SK-N-SH treated with all-trans-retinoic acid at 6 μM for 48 hours (cell line): ENCODE measurements at regions not wholly inside any gene's neighbourhood (a gene's known extent, or its start where the extent isn't known, plus 50 kb on each side); places are given as distances from the start of the nearest gene placed in this dataset.

Experiments
- ATAC-seq: fragments of 200-7000 bp; cut with Tn5 transposase; 3 replicates; pipeline ENCODE4 v1.9.1; 2020; ENCODE audit warnings: mild to moderate bottlenecking, moderate library complexity
- ARNTL ChIP-seq: fragments of 450-650 bp; formaldehyde crosslinking; IDR thresholded peaks from 2 replicates; pipeline ENCODE4 v1.5.0; 2020; ENCODE audit warnings: low read depth, mild to moderate bottlenecking, moderate library complexity, borderline replicate concordance
- BACH2 ChIP-seq: fragments of 250-450 bp; sonication (Bioruptor Pico); IDR thresholded peaks from 2 replicates; pipeline ENCODE4 v1.9.0; 2021; ENCODE audit warnings: mild to moderate bottlenecking, borderline replicate concordance
- CSDC2 ChIP-seq: fragments of 250-450 bp; sonication (Bioruptor Pico); IDR thresholded peaks from 2 replicates; pipeline ENCODE4 v1.5.0; 2020; ENCODE audit warnings: mild to moderate bottlenecking, moderate library complexity
- ESRRG ChIP-seq: fragments of 250-450 bp; sonication (Bioruptor Pico); IDR thresholded peaks from 2 replicates; pipeline ENCODE4 v1.6.1; 2021; ENCODE audit warnings: mild to moderate bottlenecking
- GLIS3 ChIP-seq: fragments of 250-450 bp; sonication (Bioruptor Pico); IDR thresholded peaks from 2 replicates; pipeline ENCODE4 v1.5.0; 2020; ENCODE audit warnings: mild to moderate bottlenecking, moderate library complexity
- ISL1 ChIP-seq: fragments of 250-450 bp; sonication (Bioruptor Pico); IDR thresholded peaks from 2 replicates; pipeline ENCODE4 v2.1.2; 2022; ENCODE audit warnings: mild to moderate bottlenecking, moderate library complexity
- OSR1 ChIP-seq: fragments of 250-450 bp; sonication (Bioruptor Pico); IDR thresholded peaks from 2 replicates; pipeline ENCODE4 v1.8.0; 2022; ENCODE audit warnings: moderate library complexity, mild to moderate bottlenecking, inconsistent platforms
- PPARA ChIP-seq: fragments of 250-450 bp; sonication (Bioruptor Pico); IDR thresholded peaks from 2 replicates; pipeline ENCODE4 v1.5.0; 2020; ENCODE audit warnings: mild to moderate bottlenecking, borderline replicate concordance
- RARB ChIP-seq: fragments of 250-450 bp; sonication (Bioruptor Pico); IDR thresholded peaks from 2 replicates; pipeline ENCODE4 v1.8.0; 2021; ENCODE audit warnings: mild to moderate bottlenecking, moderate library complexity
- SNAI2 ChIP-seq: fragments of 250-450 bp; sonication (Bioruptor Pico); IDR thresholded peaks from 2 replicates; pipeline ENCODE4 v1.5.0; 2020; ENCODE audit warnings: mild to moderate bottlenecking, moderate library complexity
- TCF4 ChIP-seq: fragments of 250-450 bp; sonication (Bioruptor Pico); IDR thresholded peaks from 2 replicates; pipeline ENCODE4 v1.8.0; 2021; ENCODE audit warnings: mild to moderate bottlenecking, moderate library complexity, borderline replicate concordance
- ZC3H10 ChIP-seq: fragments of 250-450 bp; sonication (Bioruptor Pico); IDR thresholded peaks from 2 replicates; pipeline ENCODE4 v1.5.1; 2021; ENCODE audit warnings: mild to moderate bottlenecking, moderate library complexity
- ZFP3 ChIP-seq: fragments of 250-450 bp; sonication (Bioruptor Pico); IDR thresholded peaks from 2 replicates; pipeline ENCODE4 v1.5.0; 2020; ENCODE audit warnings: mild to moderate bottlenecking, moderate library complexity
- ZFP30 ChIP-seq: fragments of 450-650 bp; formaldehyde crosslinking; IDR thresholded peaks from 2 replicates; pipeline ENCODE4 v1.5.0; 2022; ENCODE audit warnings: mild to moderate bottlenecking, moderate library complexity
- ZNF565 ChIP-seq: fragments of 450-650 bp; formaldehyde crosslinking; conservative IDR thresholded peaks from 2 replicates; pipeline ENCODE4 v1.5.0; 2020; ENCODE audit warnings: low read depth, mild to moderate bottlenecking, moderate library complexity
- ZNF70 ChIP-seq: fragments of 450-650 bp; formaldehyde crosslinking; IDR thresholded peaks from 2 replicates; pipeline ENCODE4 v1.5.0; 2020; ENCODE audit warnings: mild to moderate bottlenecking, moderate library complexity
- ZNF8 ChIP-seq: fragments of 450-650 bp; formaldehyde crosslinking; IDR thresholded peaks from 2 replicates; pipeline ENCODE4 v1.5.0; 2020; ENCODE audit warnings: mild to moderate bottlenecking, moderate library complexity
- TF ChIP-seq, protein P1 (sequence below): fragments of 250-450 bp; sonication (Bioruptor Pico); IDR thresholded peaks from 2 replicates; pipeline ENCODE4 v1.8.0; 2021; ENCODE audit warnings: low read depth, mild to moderate bottlenecking, moderate library complexity, borderline replicate concordance
- TF ChIP-seq, protein P2 (sequence below): fragments of 250-450 bp; sonication (Bioruptor Pico); IDR thresholded peaks from 2 replicates; pipeline ENCODE4 v1.8.0; 2020; ENCODE audit warnings: mild to moderate bottlenecking, moderate library complexity, borderline replicate concordance
- TF ChIP-seq, protein P3 (sequence below): fragments of 250-450 bp; sonication (Bioruptor Pico); IDR thresholded peaks from 2 replicates; pipeline ENCODE4 v1.5.1; 2020; ENCODE audit warnings: low read depth, mild to moderate bottlenecking, moderate library complexity
- TF ChIP-seq, protein P4 (sequence below): fragments of 250-450 bp; sonication (Bioruptor Pico); IDR thresholded peaks from 2 replicates; pipeline ENCODE4 v1.5.1; 2021; ENCODE audit warnings: mild to moderate bottlenecking, moderate library complexity
- TF ChIP-seq, protein P5 (sequence below): fragments of 250-450 bp; sonication (Bioruptor Pico); IDR thresholded peaks from 2 replicates; pipeline ENCODE4 v1.5.0; 2020; ENCODE audit warnings: mild to moderate bottlenecking, moderate library complexity

DNA sequence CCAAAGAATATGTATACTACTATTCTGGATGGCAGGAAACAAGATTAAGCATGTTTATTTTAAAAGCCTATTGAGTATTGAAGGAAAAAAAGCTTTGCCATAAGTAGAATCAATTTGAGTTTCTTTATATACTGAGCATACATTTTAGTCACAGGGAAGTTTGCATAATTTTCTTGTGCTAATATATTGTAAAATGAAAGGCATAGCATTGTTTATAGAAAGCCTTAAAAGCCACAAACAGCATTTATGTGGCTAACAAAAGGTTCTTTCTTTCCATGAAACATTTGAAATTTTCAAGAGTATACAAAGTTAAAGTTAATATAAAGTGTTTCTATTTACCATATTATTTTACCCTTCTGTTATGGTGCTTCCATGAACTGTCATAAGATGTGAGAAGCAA is 1133.8 kb upstream of the PCDH10 start:
- TF ChIP-seq BACH2 (CRISPR knock-in tag) (no peak), ZFP30 (no peak), ESRRG (CRISPR knock-in tag) (no peak)
- ATAC-seq = no peak

DNA sequence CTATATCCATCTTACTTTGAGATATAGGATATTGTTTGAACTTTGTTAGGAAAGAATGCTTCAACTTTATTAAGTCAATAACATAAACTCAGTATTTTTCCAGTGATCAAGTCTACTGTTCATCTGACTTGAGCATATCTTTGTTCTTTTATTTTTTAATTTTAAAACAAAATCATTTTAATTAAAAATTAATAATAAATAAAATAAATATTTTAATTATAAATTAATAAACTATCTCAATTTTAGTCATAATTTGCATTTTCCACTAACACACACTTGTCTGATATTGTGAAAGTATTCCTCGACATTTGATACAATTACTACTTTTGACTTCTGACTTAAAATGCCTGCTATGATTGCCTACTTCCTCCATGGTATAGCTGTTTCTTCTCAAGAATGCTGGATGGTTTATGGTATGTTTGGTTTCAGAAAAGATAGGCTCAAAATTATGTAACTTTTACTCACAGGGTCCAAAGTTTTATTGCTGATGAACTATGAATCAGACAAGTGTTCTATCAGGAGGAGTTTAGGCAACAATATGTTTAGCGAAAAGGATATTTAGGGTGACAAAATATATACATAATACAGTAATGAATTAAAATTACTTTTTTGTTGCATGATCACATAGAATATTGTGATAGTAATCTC is 1132.3 kb upstream of the PCDH10 start:
- ATAC-seq = no peak

DNA sequence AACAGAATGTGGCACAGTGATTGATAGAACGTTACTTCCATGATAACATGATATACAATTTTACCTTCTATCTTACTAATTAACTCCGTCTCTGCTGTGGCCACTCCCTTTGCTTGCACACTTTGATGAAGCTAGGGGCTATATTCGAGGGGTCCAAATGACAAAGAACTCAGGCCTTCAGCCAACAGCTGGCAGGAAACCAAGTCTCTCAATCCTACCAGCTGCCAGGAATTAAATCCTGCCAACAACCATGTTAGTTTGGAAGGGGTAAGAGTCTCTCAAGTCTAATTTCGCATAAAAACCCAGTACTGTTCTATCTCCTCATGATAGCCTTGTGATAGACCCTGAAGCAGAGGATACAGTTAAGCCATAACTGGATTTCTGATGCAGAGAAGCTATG is 1122.9 kb upstream of the PCDH10 start:
- TF ChIP-seq, protein P1, sequence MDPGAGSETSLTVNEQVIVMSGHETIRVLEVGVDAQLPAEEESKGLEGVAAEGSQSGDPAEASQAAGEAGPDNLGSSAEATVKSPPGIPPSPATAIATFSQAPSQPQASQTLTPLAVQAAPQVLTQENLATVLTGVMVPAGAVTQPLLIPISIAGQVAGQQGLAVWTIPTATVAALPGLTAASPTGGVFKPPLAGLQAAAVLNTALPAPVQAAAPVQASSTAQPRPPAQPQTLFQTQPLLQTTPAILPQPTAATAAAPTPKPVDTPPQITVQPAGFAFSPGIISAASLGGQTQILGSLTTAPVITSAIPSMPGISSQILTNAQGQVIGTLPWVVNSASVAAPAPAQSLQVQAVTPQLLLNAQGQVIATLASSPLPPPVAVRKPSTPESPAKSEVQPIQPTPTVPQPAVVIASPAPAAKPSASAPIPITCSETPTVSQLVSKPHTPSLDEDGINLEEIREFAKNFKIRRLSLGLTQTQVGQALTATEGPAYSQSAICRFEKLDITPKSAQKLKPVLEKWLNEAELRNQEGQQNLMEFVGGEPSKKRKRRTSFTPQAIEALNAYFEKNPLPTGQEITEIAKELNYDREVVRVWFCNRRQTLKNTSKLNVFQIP = no peak
- no peak for TF ChIP-seq ZNF565 (CRISPR knock-in tag)
- TF ChIP-seq BACH2 (CRISPR knock-in tag) = no peak
- no peak for TF ChIP-seq ZFP3 (CRISPR knock-in tag)
- no peak for TF ChIP-seq ZC3H10 (CRISPR knock-in tag)
- TF ChIP-seq TCF4 (CRISPR knock-in tag) = no peak
- no peak for TF ChIP-seq CSDC2 (CRISPR knock-in tag)
- no peak for TF ChIP-seq PPARA (CRISPR knock-in tag)
- TF ChIP-seq GLIS3 (CRISPR knock-in tag) = no peak
- TF ChIP-seq, protein P2, sequence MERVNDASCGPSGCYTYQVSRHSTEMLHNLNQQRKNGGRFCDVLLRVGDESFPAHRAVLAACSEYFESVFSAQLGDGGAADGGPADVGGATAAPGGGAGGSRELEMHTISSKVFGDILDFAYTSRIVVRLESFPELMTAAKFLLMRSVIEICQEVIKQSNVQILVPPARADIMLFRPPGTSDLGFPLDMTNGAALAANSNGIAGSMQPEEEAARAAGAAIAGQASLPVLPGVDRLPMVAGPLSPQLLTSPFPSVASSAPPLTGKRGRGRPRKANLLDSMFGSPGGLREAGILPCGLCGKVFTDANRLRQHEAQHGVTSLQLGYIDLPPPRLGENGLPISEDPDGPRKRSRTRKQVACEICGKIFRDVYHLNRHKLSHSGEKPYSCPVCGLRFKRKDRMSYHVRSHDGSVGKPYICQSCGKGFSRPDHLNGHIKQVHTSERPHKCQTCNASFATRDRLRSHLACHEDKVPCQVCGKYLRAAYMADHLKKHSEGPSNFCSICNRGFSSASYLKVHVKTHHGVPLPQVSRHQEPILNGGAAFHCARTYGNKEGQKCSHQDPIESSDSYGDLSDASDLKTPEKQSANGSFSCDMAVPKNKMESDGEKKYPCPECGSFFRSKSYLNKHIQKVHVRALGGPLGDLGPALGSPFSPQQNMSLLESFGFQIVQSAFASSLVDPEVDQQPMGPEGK (CRISPR knock-in tag) = no peak
- TF ChIP-seq, protein P3, sequence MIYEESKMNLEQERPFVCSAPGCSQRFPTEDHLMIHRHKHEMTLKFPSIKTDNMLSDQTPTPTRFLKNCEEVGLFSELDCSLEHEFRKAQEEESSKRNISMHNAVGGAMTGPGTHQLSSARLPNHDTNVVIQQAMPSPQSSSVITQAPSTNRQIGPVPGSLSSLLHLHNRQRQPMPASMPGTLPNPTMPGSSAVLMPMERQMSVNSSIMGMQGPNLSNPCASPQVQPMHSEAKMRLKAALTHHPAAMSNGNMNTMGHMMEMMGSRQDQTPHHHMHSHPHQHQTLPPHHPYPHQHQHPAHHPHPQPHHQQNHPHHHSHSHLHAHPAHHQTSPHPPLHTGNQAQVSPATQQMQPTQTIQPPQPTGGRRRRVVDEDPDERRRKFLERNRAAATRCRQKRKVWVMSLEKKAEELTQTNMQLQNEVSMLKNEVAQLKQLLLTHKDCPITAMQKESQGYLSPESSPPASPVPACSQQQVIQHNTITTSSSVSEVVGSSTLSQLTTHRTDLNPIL (CRISPR knock-in tag) = no peak
- TF ChIP-seq, protein P4, sequence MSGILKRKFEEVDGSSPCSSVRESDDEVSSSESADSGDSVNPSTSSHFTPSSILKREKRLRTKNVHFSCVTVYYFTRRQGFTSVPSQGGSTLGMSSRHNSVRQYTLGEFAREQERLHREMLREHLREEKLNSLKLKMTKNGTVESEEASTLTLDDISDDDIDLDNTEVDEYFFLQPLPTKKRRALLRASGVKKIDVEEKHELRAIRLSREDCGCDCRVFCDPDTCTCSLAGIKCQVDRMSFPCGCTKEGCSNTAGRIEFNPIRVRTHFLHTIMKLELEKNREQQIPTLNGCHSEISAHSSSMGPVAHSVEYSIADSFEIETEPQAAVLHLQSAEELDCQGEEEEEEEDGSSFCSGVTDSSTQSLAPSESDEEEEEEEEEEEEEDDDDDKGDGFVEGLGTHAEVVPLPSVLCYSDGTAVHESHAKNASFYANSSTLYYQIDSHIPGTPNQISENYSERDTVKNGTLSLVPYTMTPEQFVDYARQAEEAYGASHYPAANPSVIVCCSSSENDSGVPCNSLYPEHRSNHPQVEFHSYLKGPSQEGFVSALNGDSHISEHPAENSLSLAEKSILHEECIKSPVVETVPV = no peak
- no peak for TF ChIP-seq ZNF70 (CRISPR knock-in tag)
- TF ChIP-seq, all 23 proteins: peak for 0
- ATAC-seq = no peak

More for the DNA sequence above, 1132.3 kb upstream of the PCDH10 start:
- TF ChIP-seq ARNTL (CRISPR knock-in tag) = no peak
- TF ChIP-seq RARB = no peak
- TF ChIP-seq BACH2 (CRISPR knock-in tag) = no peak
- TF ChIP-seq ZFP30 = no peak
- TF ChIP-seq SNAI2 (CRISPR knock-in tag) = no peak
- no peak for TF ChIP-seq ZC3H10 (CRISPR knock-in tag)
- TF ChIP-seq, protein P3 (CRISPR knock-in tag) = no peak
- TF ChIP-seq TCF4 (CRISPR knock-in tag) = no peak
- no peak for TF ChIP-seq ZNF70 (CRISPR knock-in tag)
- TF ChIP-seq, protein P5, sequence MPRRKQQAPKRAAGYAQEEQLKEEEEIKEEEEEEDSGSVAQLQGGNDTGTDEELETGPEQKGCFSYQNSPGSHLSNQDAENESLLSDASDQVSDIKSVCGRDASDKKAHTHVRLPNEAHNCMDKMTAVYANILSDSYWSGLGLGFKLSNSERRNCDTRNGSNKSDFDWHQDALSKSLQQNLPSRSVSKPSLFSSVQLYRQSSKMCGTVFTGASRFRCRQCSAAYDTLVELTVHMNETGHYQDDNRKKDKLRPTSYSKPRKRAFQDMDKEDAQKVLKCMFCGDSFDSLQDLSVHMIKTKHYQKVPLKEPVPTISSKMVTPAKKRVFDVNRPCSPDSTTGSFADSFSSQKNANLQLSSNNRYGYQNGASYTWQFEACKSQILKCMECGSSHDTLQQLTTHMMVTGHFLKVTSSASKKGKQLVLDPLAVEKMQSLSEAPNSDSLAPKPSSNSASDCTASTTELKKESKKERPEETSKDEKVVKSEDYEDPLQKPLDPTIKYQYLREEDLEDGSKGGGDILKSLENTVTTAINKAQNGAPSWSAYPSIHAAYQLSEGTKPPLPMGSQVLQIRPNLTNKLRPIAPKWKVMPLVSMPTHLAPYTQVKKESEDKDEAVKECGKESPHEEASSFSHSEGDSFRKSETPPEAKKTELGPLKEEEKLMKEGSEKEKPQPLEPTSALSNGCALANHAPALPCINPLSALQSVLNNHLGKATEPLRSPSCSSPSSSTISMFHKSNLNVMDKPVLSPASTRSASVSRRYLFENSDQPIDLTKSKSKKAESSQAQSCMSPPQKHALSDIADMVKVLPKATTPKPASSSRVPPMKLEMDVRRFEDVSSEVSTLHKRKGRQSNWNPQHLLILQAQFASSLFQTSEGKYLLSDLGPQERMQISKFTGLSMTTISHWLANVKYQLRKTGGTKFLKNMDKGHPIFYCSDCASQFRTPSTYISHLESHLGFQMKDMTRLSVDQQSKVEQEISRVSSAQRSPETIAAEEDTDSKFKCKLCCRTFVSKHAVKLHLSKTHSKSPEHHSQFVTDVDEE (CRISPR knock-in tag) = no peak
- TF ChIP-seq ZFP3 (CRISPR knock-in tag) = no peak
- no peak for TF ChIP-seq ZNF8
- no peak for TF ChIP-seq ZNF565 (CRISPR knock-in tag)
- TF ChIP-seq, protein P2 (CRISPR knock-in tag) = no peak
- TF ChIP-seq ESRRG (CRISPR knock-in tag) = no peak
- TF ChIP-seq ISL1 = no peak
- TF ChIP-seq OSR1 = no peak
- TF ChIP-seq PPARA (CRISPR knock-in tag) = no peak
- no peak for TF ChIP-seq GLIS3 (CRISPR knock-in tag)
- TF ChIP-seq, all 23 proteins: peak for 0
